GM18858 (cell line): ENCODE measurements at regions not wholly inside any gene's neighbourhood (a gene's known extent, or its start where the extent isn't known, plus 50 kb on each side); places are given as distances from the start of the nearest gene placed in this dataset.

Source experiments
- ATAC-seq: cut with Tn5 transposase; IDR thresholded peaks from one replicate; pipeline ENCODE4 v1.9.1; 2021; ENCODE audit not compliant: unreplicated experiment

GRCh38 chr6:170483413-170483812 is 69.7 kb downstream of the PSMB1 start:
- ATAC-seq, result no peak

- no peak for ATAC-seq
Observed at GRCh38 chr6:170480050-170480692, 72.9 kb downstream of the PSMB1 start.

- no peak for ATAC-seq
Observed at GRCh38 chr6:170476360-170476759, 76.7 kb downstream of the PSMB1 start.

- no peak for ATAC-seq
Observed at GRCh38 chr6:170475118-170475517, 78.0 kb downstream of the PSMB1 start.

- no peak for ATAC-seq
Observed at GRCh38 chr6:170473801-170474200, 79.3 kb downstream of the PSMB1 start.

GRCh38 chr6:170473301-170473717 is 79.8 kb downstream of the PSMB1 start:
- ATAC-seq, result no peak

GRCh38 chr6:170471491-170471890 is 81.6 kb downstream of the PSMB1 start:
- no peak for ATAC-seq

GRCh38 chr6:170470734-170471133 is 82.4 kb downstream of the PSMB1 start:
- ATAC-seq, result no peak

- ATAC-seq, result no peak
Observed at GRCh38 chr6:170464524-170464979, 88.6 kb downstream of the PSMB1 start.

GRCh38 chr6:170464080-170464479 is 89.0 kb downstream of the PSMB1 start:
- ATAC-seq, result no peak

GRCh38 chr6:170463101-170463721 is 89.9 kb downstream of the PSMB1 start:
- no peak for ATAC-seq

GRCh38 chr6:170462366-170463020 is 90.6 kb downstream of the PSMB1 start:
- no peak for ATAC-seq

- no peak for ATAC-seq
Observed at GRCh38 chr6:170461556-170462365, 91.3 kb downstream of the PSMB1 start.

GRCh38 chr6:170461111-170461510 is 92.0 kb downstream of the PSMB1 start:
- no peak for ATAC-seq

GRCh38 chr6:170460641-170461040 is 92.5 kb downstream of the PSMB1 start:
- no peak for ATAC-seq

- ATAC-seq, result peak; percentile 84
Observed at GRCh38 chr6:170459451-170459850, 93.7 kb downstream of the PSMB1 start.

- no peak for ATAC-seq
Observed at GRCh38 chr6:170456886-170457698, 96.0 kb downstream of the PSMB1 start.
